AG08396 (cell line): ENCODE measurements at regions not wholly inside any gene's neighbourhood (a gene's known extent, or its start where the extent isn't known, plus 50 kb on each side); places are given as distances from the start of the nearest gene placed in this dataset.

Experiments
- DNase-seq: peaks from one replicate; pipeline ENCODE4 v3.0.0; 2012; ENCODE audit warnings: low spot score, mixed read lengths

GRCh38 chr1:30329802-30330557 is 393.4 kb downstream of the MATN1 start:
- DNase-seq: no peak

- DNase-seq: no peak
Observed at GRCh38 chr1:30329263-30329753, 394.1 kb downstream of the MATN1 start.

DNA sequence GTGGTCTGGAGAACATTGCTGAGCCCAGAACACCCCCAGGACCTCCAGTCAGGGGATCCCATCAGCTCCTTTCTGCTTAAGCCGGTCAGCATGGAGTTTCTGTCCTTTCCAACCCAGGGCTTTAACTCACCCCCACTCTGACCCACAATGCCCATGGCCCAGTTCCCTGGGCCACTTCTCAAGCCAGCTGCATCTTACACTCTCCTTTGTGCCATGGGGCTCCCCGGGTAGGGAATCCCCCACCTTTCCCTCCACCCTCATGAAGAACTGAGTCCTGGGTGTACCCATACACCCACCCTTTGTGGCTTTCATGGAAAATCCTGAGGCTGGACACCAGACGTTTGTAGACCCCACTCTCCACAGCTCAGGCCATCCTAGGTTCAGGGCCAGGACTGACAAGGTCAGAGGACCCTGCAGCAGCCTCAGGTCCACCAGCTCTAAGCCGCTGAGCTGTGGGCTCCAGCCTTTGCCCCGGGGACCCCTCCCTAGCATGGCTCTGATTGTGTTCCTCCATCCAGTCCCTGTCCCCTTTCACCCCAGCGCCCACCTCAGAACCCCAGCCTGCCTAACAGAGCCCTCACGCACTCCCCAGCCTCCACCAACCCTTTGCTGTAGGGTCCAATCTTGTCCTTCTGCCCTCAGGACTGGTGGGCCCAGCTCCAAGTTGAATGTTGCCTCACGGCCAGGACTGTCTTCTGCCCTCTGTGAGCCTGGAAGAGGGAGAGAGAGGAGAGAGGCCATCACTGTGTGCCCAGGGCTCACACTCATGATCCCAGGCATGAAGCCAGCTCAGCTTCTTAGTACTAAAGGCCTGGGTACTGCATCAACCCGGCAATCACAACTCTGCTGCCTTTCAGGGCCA is 394.8 kb downstream of the MATN1 start:
- no peak for DNase-seq

DNA sequence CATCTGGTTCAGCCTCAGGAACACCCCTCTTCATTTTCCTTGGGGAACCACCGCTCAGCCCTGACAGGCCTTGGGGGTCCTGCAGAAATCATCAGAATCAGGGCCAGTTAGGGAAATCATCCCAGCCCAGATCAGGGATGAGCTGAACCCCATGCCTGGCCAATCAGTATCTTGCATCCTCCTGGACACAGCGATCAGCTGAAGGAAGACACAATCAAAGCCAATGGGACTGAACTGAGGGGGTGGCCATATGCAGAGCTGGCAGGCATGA is 395.4 kb downstream of the MATN1 start:
- no peak for DNase-seq

GRCh38 chr1:30327370-30328099 is 395.9 kb downstream of the MATN1 start:
- DNase-seq: no peak

DNA sequence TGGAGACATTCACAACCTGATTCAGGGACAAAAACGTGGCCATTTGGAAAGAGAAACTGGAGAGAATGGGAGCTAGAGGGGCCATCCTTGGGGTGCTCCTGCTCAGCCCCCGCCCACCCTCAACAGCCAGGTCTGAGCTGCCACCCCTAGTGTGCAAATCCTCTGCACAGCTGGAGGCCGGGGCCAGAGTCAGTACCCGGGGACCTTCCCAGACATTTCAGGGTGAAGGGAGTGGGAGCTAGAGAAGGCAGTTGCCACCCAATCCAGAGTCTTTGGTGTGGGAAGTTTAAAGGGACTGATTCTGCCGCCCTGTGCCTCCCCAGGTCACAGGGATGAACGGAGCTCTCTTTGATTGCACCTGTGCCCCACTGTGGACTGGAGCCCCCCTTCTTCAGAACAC is 397.4 kb downstream of the MATN1 start:
- DNase-seq: no peak

DNA sequence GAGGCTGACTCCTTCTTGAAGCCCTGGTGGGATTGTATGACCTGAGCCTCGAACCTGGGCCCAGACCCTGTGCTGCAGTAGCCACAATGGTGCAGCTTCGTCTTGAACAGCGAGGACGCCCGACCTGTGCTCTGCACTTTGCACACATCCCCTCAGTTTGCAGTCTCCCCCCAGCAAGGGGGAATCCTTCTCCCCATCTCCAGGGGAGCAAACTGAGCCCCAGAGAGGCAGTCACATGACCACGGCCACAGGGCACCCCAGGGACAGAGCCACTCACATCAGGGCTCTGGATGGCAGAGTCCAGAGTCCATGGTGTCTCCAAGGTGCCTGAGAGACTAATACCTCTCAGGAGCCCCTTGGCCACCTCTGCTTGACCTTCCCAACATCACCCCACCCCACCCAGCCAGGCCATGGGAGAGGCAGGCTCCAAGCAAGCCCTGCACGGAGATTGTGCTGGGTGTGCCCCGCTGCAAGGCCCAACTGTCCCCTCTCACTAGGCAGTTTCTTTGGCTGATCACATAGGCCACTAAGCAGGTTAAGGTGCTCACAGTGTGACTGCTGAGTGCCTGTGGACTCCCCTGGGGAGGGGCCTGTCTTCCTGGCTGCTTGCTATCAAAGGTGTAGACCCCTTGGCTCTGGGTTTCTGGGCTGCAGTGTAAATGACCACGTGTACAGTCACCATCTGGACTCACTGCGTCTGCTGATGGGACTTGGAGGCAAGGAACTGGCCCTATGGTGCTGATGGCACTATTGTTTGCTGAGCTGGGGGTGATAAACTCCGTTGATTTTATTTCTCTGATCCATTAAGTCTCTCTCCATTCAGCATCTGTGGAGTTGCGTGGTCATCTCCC is 398.1 kb downstream of the MATN1 start:
- DNase-seq: no peak

- no peak for DNase-seq
Observed at GRCh38 chr1:30324251-30325084, 398.9 kb downstream of the MATN1 start.

GRCh38 chr1:30323841-30324240 is 399.5 kb downstream of the MATN1 start:
- no peak for DNase-seq

DNA sequence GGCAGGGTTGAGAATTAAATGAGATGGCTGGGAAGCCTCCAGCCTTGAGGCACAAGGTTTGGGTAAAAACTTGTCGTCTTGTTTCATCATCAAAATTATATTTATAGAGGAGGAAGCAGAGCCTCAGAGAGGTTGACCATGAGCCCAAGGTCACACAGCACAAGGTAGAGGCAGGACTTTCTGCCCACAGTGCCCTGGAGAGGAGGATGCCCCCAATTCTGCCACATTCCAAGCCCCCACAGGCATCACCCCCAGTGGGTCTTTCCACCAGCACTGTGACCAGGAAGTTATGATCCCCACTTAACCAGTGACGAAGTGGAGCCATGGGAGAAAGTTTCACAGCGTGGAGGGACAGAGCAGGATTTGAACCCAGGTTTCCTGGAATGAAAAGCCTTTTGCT is 400.0 kb downstream of the MATN1 start:
- no peak for DNase-seq

DNA sequence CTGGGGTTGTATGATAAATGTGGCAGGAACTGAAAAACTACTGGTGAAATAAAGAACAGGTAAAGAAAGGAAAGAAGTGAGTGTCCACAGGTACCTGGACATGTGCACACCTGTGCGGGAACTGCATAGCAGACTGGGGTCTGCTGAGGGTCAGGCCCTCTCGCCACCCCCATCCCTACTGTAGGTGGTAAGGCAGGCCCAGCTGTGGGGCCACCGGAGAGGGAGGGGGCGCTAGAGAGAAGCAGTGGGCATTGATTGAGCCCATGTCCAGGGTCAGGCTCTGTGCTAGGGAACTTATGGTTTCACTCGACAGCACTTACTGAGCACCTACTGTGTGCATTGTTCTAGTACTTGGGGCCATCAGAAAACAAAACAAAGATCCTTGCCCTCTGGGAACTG is 400.5 kb downstream of the MATN1 start:
- no peak for DNase-seq

DNA sequence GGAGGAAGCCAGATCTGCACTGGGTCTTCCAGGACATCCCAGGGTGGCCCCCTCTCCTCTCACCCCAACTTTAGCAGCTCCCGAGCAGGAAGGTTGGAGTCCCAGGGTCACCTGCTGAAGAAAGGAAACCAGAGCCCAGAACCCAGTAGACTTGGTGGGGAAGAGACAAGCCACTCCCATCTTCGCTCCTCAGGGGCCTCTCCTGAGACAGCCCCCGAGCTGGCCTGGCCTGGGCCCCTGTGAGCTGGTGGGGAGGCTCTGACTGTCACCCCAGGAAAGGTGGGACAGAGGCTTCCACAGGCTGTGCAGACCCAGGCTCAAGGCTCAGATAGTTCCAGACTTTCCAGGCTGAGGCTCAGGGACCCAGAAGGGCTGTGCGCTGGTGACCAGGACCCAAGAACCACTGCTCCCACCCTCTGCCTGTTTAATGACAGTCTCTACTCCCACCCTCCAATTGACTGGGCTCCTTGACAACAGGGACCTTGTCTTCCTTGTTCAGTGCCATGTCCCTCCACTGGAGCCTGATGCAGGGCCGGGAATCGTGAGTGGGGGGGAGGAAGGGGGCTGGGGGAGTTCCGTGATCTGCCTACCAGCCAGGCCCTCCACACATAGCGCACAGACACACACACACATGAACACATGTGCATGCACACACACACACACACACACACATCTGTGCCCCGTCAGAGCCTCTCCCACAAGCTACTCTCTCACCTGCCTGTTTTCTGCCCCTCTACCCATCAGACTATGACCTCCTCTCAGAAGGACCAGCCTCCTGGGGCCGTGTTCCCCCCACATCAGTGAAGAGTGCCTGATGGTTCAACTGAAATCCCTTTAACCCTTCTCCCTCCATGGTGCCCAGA is 401.2 kb downstream of the MATN1 start:
- no peak for DNase-seq

DNA sequence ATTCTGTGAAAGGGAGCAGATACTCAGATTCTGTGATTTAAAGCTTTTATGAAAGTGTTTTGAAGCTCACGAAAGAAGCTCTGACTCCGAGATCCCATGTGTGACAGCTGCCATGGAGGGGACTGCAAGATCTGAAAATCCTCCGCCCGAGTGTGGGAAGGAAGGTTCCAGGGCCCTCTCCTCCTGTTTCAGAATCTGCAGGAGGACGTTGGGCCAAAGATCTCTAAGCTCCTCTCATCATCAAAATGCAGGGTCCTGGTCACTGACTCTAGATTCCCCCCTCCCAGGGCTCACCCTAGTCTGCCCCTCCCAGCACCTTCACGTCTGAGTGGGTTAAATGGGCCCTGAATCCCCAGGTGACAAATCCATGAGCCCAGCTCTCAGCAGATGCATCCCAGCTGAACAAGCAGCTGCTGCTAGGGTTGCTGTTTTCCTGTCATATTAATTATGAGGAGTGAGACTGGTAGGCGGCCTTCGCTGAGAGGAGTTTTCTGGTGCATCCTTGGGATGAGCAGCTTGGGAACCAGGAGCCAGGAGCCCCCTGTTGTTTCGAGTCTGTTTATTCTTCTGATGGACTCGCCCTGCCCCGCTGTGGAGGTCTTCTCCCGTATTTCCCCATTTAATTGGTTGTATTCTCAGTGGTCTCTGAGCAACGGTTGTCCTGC is 402.0 kb downstream of the MATN1 start:
- no peak for DNase-seq

DNA sequence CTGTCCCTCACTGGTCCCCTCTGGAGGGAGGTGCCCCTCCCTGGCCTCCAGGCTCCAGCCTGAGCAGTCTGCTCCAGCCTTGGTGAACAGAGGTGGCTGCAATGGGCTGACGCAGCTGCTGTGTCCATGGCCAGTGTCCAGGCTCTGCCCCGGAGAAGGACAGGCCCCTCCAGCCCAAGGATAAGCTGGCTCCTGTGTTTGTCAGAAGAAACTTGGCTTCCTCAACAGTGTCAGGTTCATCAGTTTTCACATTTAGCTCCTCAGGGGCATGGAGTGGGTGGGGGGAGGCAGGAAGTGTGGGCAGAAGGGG is 402.8 kb downstream of the MATN1 start:
- DNase-seq: no peak

GRCh38 chr1:30319765-30320580 is 403.4 kb downstream of the MATN1 start:
- no peak for DNase-seq

DNA sequence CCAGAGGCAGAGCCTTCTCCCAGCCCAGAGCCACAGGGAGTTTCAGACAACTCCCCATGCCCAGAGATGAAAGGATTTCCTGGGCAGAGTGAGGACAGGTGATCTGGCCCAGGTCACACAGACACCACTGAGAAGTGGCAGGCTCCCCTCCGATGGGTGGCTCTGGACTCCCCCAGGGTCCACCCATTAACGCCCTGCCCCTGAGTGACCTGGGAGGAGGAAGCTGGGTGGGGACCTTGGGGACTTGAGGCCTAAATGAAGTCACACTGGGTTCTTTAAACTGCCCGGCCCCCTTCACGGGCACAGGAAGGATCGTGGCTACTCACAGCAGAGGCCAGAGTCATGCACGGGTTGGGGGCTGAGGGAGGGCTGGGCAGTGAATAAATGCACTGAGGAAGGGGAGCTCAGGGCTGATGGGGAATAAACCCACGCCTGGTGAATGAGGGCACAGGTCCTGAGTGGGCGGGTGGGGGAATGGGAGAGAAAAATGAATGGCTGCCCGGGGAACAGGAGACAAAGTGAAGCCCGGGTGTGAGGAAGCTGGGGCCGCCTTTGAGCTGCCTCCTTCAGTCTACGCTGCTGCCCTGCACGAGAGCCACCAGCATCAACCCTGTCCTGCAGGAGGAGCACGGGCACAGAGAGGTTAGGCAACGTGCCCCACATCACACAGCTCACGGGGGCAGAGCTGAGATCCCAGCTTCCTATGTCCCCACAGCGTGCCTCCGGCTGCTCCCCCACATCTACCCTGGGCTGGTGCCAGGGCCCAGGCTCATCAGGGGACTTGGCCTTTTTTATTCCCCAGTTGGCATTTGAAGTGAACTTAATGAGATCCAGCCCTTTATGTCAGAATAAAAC is 404.3 kb downstream of the MATN1 start:
- DNase-seq: no peak

DNA sequence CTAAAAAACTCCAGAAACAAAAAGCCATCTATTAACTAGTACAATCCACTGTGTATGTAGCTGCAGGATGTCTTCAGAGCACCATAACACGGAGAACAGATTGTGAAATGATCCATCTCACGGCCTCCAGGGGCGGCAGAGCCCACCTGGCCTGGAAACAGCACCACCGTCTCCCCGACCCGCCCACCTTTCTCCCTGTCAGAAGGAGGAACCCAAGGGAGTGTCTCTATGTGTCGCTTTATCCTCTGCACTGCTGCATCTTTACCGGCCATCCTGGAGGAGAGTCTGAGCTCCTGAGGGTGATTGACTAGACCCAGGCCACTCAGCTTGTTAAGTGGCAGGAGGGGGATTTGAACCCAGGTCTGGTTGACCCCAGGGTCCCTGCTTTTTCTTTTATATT is 405.0 kb downstream of the MATN1 start:
- no peak for DNase-seq

- no peak for DNase-seq
Observed at GRCh38 chr1:30317921-30318320, 405.5 kb downstream of the MATN1 start.
